ENCODE measurements at regions not wholly inside any gene's neighbourhood (a gene's known extent, or its start where the extent isn't known, plus 50 kb on each side); places are given as distances from the start of the nearest gene placed in this dataset.
"Not testable (repeated sequence)": the region's sequence is repeated elsewhere in the genome, so short reads cannot be mapped to it uniquely, and the experiment has no call there.

GRCh38 chrX:149420566-149420965 is 84.5 kb downstream of the IDS start:
- not testable (repeated sequence) for H3K27me3 Mint-ChIP-seq (ENCODE audit: insufficient read depth, low read depth); H3K36me3 ChIP-seq; H3F3A ChIP-seq (ENCODE audit: low read depth); H3K79me2 ChIP-seq (ENCODE audit: low read depth); H3K27ac ChIP-seq; H2AFZ ChIP-seq (replicated peaks); H3K4me2 ChIP-seq; H4K20me1 ChIP-seq (ENCODE audit: low read depth); H3K4me3 ChIP-seq; H3K4me3 Mint-ChIP-seq; H3K4me1 ChIP-seq; H3K36me3 Mint-ChIP-seq; DNase-seq (ENCODE audit: low spot score); H3K27ac Mint-ChIP-seq; H3K9ac ChIP-seq; H3K27me3 ChIP-seq; H3K9me3 ChIP-seq (ENCODE audit: low read depth); H3K4me1 Mint-ChIP-seq
- peaks cover 13% of the 10 kb centered on the region for H3K9me3 Mint-ChIP-seq

- TF ChIP-seq EZH2 (IDR thresholded peaks at IDR 0.05) = no peak
- no peak for TF ChIP-seq CTCF (IDR thresholded peaks at IDR 0.05)
- TF ChIP-seq EZH2phosphoT487 (IDR thresholded peaks at IDR 0.05) = no peak
- no peaks in the 10 kb centered on the region for H4K20me1 ChIP-seq (ENCODE audit: low read depth)
- no peaks in the 10 kb centered on the region for H3K4me1 ChIP-seq
- H2AFZ ChIP-seq (replicated peaks) = no peak overlapping the region
- no peak overlapping the region for H3K4me2 ChIP-seq
- H3K4me3 ChIP-seq = no peak overlapping the region
- H3K36me3 Mint-ChIP-seq = no peaks in the 10 kb centered on the region
- H3K9ac ChIP-seq = no peak overlapping the region
- peak; percentile 4 for DNase-seq (ENCODE audit: low spot score)
- H3K36me3 ChIP-seq = no peaks in the 10 kb centered on the region
- H3K27me3 Mint-ChIP-seq (ENCODE audit: insufficient read depth, low read depth) = peaks cover 2% of the 10 kb centered on the region
- H3K9me3 Mint-ChIP-seq = peaks cover 3% of the 10 kb centered on the region
- H3K4me3 Mint-ChIP-seq = no peak overlapping the region
- peaks cover 2% of the 10 kb centered on the region for H3K4me1 Mint-ChIP-seq
- peaks cover 2% of the 10 kb centered on the region for H3K9me3 ChIP-seq (ENCODE audit: low read depth)
- H3K27ac Mint-ChIP-seq = no peak overlapping the region
- no peaks in the 10 kb centered on the region for H3F3A ChIP-seq (ENCODE audit: low read depth)
- H3K79me2 ChIP-seq (ENCODE audit: low read depth) = no peaks in the 10 kb centered on the region
- H3K27ac ChIP-seq = no peak overlapping the region
- no peaks in the 10 kb centered on the region for H3K27me3 ChIP-seq
Observed at GRCh38 chrX:149398027-149398426, 107.1 kb downstream of the IDS start.

GRCh38 chrX:149392921-149393320 is 112.2 kb downstream of the IDS start:
- DNase-seq (ENCODE audit: low spot score) = no peak
- H3K36me3 ChIP-seq = no peaks in the 10 kb centered on the region
- H3K4me1 ChIP-seq = no peaks in the 10 kb centered on the region
- no peak overlapping the region for H3K27ac ChIP-seq
- H3K9ac ChIP-seq = no peak overlapping the region
- Mint-ChIP-seq H3K4me1 (peaks cover 1% of the 10 kb centered on the region), H3K36me3 (no peaks in the 10 kb centered on the region), H3K27ac (no peak overlapping the region), H3K4me3 (no peak overlapping the region), H3K9me3 (no peaks in the 10 kb centered on the region), H3K27me3 (ENCODE audit: insufficient read depth, low read depth) (no peaks in the 10 kb centered on the region)
- no peak for TF ChIP-seq EZH2phosphoT487 (IDR thresholded peaks at IDR 0.05)
- no peak for TF ChIP-seq EZH2 (IDR thresholded peaks at IDR 0.05)
- TF ChIP-seq CTCF (IDR thresholded peaks at IDR 0.05) = no peak
- no peaks in the 10 kb centered on the region for H3F3A ChIP-seq (ENCODE audit: low read depth)
- H3K9me3 ChIP-seq (ENCODE audit: low read depth) = peaks cover 5% of the 10 kb centered on the region
- no peaks in the 10 kb centered on the region for H4K20me1 ChIP-seq (ENCODE audit: low read depth)
- H3K4me3 ChIP-seq = no peak overlapping the region
- no peaks in the 10 kb centered on the region for H3K27me3 ChIP-seq
- H3K4me2 ChIP-seq = no peak overlapping the region
- H3K79me2 ChIP-seq (ENCODE audit: low read depth) = no peaks in the 10 kb centered on the region
- H2AFZ ChIP-seq (replicated peaks) = no peak overlapping the region

GRCh38 chrX:149383852-149384251 is 121.3 kb downstream of the IDS start:
- Mint-ChIP-seq H3K4me3 (no peak overlapping the region), H3K27me3 (ENCODE audit: insufficient read depth, low read depth) (no peaks in the 10 kb centered on the region), H3K9me3 (peaks cover 3% of the 10 kb centered on the region), H3K4me1 (no peaks in the 10 kb centered on the region), H3K36me3 (no peaks in the 10 kb centered on the region), H3K27ac (no peak overlapping the region)
- H3K27me3 ChIP-seq = no peaks in the 10 kb centered on the region
- no peaks in the 10 kb centered on the region for H3F3A ChIP-seq (ENCODE audit: low read depth)
- H3K79me2 ChIP-seq (ENCODE audit: low read depth) = no peaks in the 10 kb centered on the region
- no peak overlapping the region for H3K4me3 ChIP-seq
- H4K20me1 ChIP-seq (ENCODE audit: low read depth) = no peaks in the 10 kb centered on the region
- DNase-seq (ENCODE audit: low spot score) = no peak
- TF ChIP-seq EZH2 (IDR thresholded peaks at IDR 0.05) = no peak
- no peak for TF ChIP-seq CTCF (IDR thresholded peaks at IDR 0.05)
- H3K9me3 ChIP-seq (ENCODE audit: low read depth) = peaks cover 15% of the 10 kb centered on the region
- H3K4me2 ChIP-seq = no peak overlapping the region
- H3K36me3 ChIP-seq = no peaks in the 10 kb centered on the region
- no peak overlapping the region for H2AFZ ChIP-seq (replicated peaks)
- no peaks in the 10 kb centered on the region for H3K4me1 ChIP-seq
- H3K9ac ChIP-seq = no peak overlapping the region
- H3K27ac ChIP-seq = no peak overlapping the region

Data from neural progenitor cell (in vitro differentiated cells).